GM19351 (cell line): ENCODE measurements at regions not wholly inside any gene's neighbourhood (a gene's known extent, or its start where the extent isn't known, plus 50 kb on each side); places are given as distances from the start of the nearest gene placed in this dataset.
"Not testable (repeated sequence)": the region's sequence is repeated elsewhere in the genome, so short reads cannot be mapped to it uniquely, and the experiment has no call there.

ENCODE experiments used
- ATAC-seq: cut with Tn5 transposase; IDR thresholded peaks from one replicate; pipeline ENCODE4 v1.9.1; 2021; ENCODE audit warnings: mild to moderate bottlenecking, moderate library complexity; ENCODE audit not compliant: unreplicated experiment

- no peak for ATAC-seq
Measured at GRCh38 chr5:105230516-105231157, 1668.0 kb upstream of the NUDT12 start.

GRCh38 chr5:105218018-105218417 lies 1655.4 kb upstream of the NUDT12 start:
- no peak for ATAC-seq

- no peak for ATAC-seq
Measured at GRCh38 chr5:105213078-105213477, 1650.5 kb upstream of the NUDT12 start.

GRCh38 chr5:105207066-105207465 lies 1644.5 kb upstream of the NUDT12 start:
- ATAC-seq = no peak

GRCh38 chr5:105197531-105197930 lies 1634.9 kb upstream of the NUDT12 start:
- no peak for ATAC-seq

GRCh38 chr5:105195765-105196164 lies 1633.2 kb upstream of the NUDT12 start:
- no peak for ATAC-seq

GRCh38 chr5:105172918-105173317 lies 1610.3 kb upstream of the NUDT12 start:
- ATAC-seq = no peak

- no peak for ATAC-seq
Measured at GRCh38 chr5:105168806-105169205, 1606.2 kb upstream of the NUDT12 start.

GRCh38 chr5:105167092-105167491 lies 1604.5 kb upstream of the NUDT12 start:
- no peak for ATAC-seq

GRCh38 chr5:105163547-105163946 lies 1601.0 kb upstream of the NUDT12 start:
- no peak for ATAC-seq

- not testable (repeated sequence) for ATAC-seq
Measured at GRCh38 chr5:105162557-105162956, 1600.0 kb upstream of the NUDT12 start.

GRCh38 chr5:105158526-105158925 lies 1595.9 kb upstream of the NUDT12 start:
- ATAC-seq = no peak

GRCh38 chr5:105150323-105150722 lies 1587.7 kb upstream of the NUDT12 start:
- ATAC-seq = no peak

- ATAC-seq = no peak
Measured at GRCh38 chr5:105146867-105147266, 1584.3 kb upstream of the NUDT12 start.

- ATAC-seq = no peak
Measured at GRCh38 chr5:105145152-105145551, 1582.6 kb upstream of the NUDT12 start.

GRCh38 chr5:105134328-105134727 lies 1571.7 kb upstream of the NUDT12 start:
- ATAC-seq = no peak

GRCh38 chr5:105133087-105133486 lies 1570.5 kb upstream of the NUDT12 start:
- ATAC-seq = no peak

GRCh38 chr5:105132581-105132980 lies 1570.0 kb upstream of the NUDT12 start:
- no peak for ATAC-seq

GRCh38 chr5:105131045-105131444 lies 1568.5 kb upstream of the NUDT12 start:
- no peak for ATAC-seq

GRCh38 chr5:105101577-105101976 lies 1539.0 kb upstream of the NUDT12 start:
- no peak for ATAC-seq

- ATAC-seq = no peak
Measured at GRCh38 chr5:105088961-105089360, 1526.4 kb upstream of the NUDT12 start.

- ATAC-seq = no peak
Measured at GRCh38 chr5:105088102-105088501, 1525.5 kb upstream of the NUDT12 start.

GRCh38 chr5:105057893-105058292 lies 1495.3 kb upstream of the NUDT12 start:
- no peak for ATAC-seq
